ENCODE measurements at regions not wholly inside any gene's neighbourhood (a gene's known extent, or its start where the extent isn't known, plus 50 kb on each side); places are given as distances from the start of the nearest gene placed in this dataset.

DNA sequence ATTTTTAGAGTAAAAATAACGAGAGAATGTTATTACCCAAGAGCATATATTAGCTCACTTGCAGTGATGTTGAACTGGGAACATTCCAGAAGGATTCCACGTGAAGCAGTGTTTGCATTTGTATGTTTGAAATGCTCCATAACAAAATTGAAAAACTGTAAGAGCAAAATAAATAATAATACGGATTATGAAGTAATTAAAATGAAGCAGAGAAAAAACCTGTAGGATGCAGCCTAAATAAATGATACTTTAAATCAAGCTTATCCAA, 203.3 kb downstream of the BAMBI start:
- no peak overlapping the region for H3K4me3 ChIP-seq (ENCODE audit: low read depth, low read length, poor library complexity, severe bottlenecking)
- intact Hi-C loops (cut with micrococcal nuclease; ENCODE audit: unreplicated experiment), result no loop called here
- no peak overlapping the region for H3K27ac ChIP-seq (ENCODE audit: low read depth, low read length, poor library complexity, severe bottlenecking)
- DNase-seq (ENCODE audit: low spot score), result no peak
- POLR2A ChIA-PET (ENCODE audit: low non-redundant PET), result no interaction called here
- H3K4me1 ChIP-seq (ENCODE audit: insufficient read depth, low read length, poor library complexity, severe bottlenecking), result peaks cover 12% of the 10 kb centered on the region
- BruUV-seq (replicated peaks), result no TSS peak
- TF ChIP-seq EZH2 (IDR thresholded peaks at IDR 0.05; ENCODE audit: borderline replicate concordance, low read depth, low read length, poor library complexity, severe bottlenecking) (no peak), CTCF (conservative IDR thresholded peaks at IDR 0.05; ENCODE audit: low read depth, low read length) (no peak)
- no peaks in the 10 kb centered on the region for H3K36me3 ChIP-seq (ENCODE audit: insufficient read depth, low read length, poor library complexity, severe bottlenecking)
- H3K27me3 ChIP-seq (replicated peaks; ENCODE audit: insufficient read depth, low read depth, low read length, poor library complexity), result no peaks in the 10 kb centered on the region
- CTCF ChIA-PET, result no interaction called here
- H3K9me3 ChIP-seq (ENCODE audit: low read depth, low read length, poor library complexity, severe bottlenecking), result no peaks in the 10 kb centered on the region

DNA sequence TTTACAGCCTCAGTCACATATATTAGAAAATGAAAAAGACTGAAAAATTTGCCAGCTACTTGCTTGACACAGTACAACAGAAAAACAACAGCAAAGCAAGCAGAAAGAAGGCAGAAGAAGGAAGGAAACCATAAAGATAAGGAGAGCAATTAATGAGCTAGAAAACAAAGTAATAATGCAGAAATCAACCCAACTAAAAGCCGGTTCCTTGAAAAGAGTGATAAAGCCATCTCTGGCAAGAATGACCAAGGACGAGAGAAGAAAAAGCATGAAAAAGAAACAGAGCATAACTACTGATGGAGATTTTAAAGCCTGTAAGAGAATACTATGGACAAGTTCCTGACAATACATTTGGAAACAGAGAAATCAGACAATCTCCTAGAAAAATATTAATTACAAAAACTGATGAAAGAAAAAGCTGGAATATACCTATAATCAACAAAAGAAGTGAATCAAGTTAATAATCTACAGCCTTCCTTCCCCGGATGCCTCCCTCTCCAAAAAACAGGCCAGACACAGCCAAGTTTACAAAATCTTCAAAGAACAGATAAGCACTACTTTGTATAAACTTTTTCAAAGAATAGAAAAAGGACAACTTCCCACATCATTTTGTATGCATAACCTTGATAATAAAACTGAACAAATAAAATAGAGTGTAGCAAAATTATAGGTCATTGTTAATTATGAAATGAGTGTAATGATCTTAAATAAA, 204.0 kb downstream of the BAMBI start:
- no peak for TF ChIP-seq EZH2 (IDR thresholded peaks at IDR 0.05; ENCODE audit: borderline replicate concordance, low read depth, low read length, poor library complexity, severe bottlenecking)
- TF ChIP-seq CTCF (conservative IDR thresholded peaks at IDR 0.05; ENCODE audit: low read depth, low read length), result no peak
- Histone ChIP-seq H3K9me3 (ENCODE audit: low read depth, low read length, poor library complexity, severe bottlenecking) (no peaks in the 10 kb centered on the region), H3K36me3 (ENCODE audit: insufficient read depth, low read length, poor library complexity, severe bottlenecking) (no peaks in the 10 kb centered on the region), H3K4me1 (ENCODE audit: insufficient read depth, low read length, poor library complexity, severe bottlenecking) (peaks cover 4% of the 10 kb centered on the region), H3K27ac (ENCODE audit: low read depth, low read length, poor library complexity, severe bottlenecking) (no peak overlapping the region), H3K4me3 (ENCODE audit: low read depth, low read length, poor library complexity, severe bottlenecking) (no peak overlapping the region), H3K27me3 (replicated peaks; ENCODE audit: insufficient read depth, low read depth, low read length, poor library complexity) (no peaks in the 10 kb centered on the region)
- BruUV-seq (replicated peaks), result no TSS peak
- ChIA-PET POLR2A (ENCODE audit: low non-redundant PET) (no interaction called here), CTCF (no interaction called here)
- intact Hi-C loops (cut with micrococcal nuclease; ENCODE audit: unreplicated experiment), result no loop called here
- DNase-seq (ENCODE audit: low spot score), result no peak

DNA sequence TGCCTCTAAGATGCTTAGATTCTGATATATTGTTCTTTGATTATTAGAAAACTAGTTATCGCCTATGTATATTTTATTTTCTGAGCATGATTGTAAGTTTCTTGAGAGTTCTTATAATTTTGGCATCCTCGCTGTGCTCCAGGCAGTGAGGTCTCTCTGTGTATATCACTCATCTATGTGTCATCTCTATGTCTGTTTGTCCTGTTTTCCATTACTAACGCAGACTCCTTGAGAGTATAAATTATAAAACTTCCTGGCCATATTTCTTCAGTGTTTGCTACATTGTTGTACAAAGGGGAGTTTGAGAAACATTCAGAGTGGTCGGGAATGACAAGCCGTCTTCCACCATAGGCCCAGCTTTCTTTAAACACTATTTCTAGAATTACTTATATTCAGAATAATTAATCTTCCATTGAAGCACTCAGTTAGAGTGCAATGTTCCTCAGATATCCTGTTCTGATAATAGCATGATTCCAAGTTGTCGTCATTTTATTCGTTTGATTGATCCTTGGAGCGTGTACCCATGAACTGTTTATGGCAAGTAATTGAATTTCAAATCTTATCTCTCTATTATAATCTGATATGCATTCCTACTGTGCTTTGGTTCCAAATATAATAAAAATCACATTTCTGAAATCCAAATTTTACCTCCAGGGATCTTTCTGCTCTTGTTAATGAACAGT, 206.6 kb downstream of the BAMBI start:
- DNase-seq (ENCODE audit: low spot score), result no peak
- no peaks in the 10 kb centered on the region for H3K27me3 ChIP-seq (replicated peaks; ENCODE audit: insufficient read depth, low read depth, low read length, poor library complexity)
- TF ChIP-seq EZH2 (IDR thresholded peaks at IDR 0.05; ENCODE audit: borderline replicate concordance, low read depth, low read length, poor library complexity, severe bottlenecking) (no peak), CTCF (conservative IDR thresholded peaks at IDR 0.05; ENCODE audit: low read depth, low read length) (no peak)
- no peaks in the 10 kb centered on the region for H3K4me1 ChIP-seq (ENCODE audit: insufficient read depth, low read length, poor library complexity, severe bottlenecking)
- CTCF ChIA-PET, result no interaction called here
- H3K4me3 ChIP-seq (ENCODE audit: low read depth, low read length, poor library complexity, severe bottlenecking), result no peak overlapping the region
- no peaks in the 10 kb centered on the region for H3K36me3 ChIP-seq (ENCODE audit: insufficient read depth, low read length, poor library complexity, severe bottlenecking)
- H3K9me3 ChIP-seq (ENCODE audit: low read depth, low read length, poor library complexity, severe bottlenecking), result no peaks in the 10 kb centered on the region
- POLR2A ChIA-PET (ENCODE audit: low non-redundant PET), result no interaction called here
- BruUV-seq (replicated peaks), result no TSS peak
- no peak overlapping the region for H3K27ac ChIP-seq (ENCODE audit: low read depth, low read length, poor library complexity, severe bottlenecking)
- intact Hi-C loops (cut with micrococcal nuclease; ENCODE audit: unreplicated experiment), result no loop called here

Data from A673 (cell line).